ENCODE measurements at regions not wholly inside any gene's neighbourhood (a gene's known extent, or its start where the extent isn't known, plus 50 kb on each side); places are given as distances from the start of the nearest gene placed in this dataset.

- TF ChIP-seq CTCF (IDR thresholded peaks at IDR 0.05), result no peak
- no peak for TF ChIP-seq POLR2A (IDR thresholded peaks at IDR 0.05)
These were observed 138.5 kb upstream of the QRFPR start for GRCh38 chr4:121519236-121519838.
